KG1 (cell line): ENCODE measurements at regions not wholly inside any gene's neighbourhood (a gene's known extent, or its start where the extent isn't known, plus 50 kb on each side); places are given as distances from the start of the nearest gene placed in this dataset.

Source experiments
- DNase-seq: peaks from one replicate; lab custom pipeline; 2025; lab: John Stamatoyannopoulos, UW

DNA sequence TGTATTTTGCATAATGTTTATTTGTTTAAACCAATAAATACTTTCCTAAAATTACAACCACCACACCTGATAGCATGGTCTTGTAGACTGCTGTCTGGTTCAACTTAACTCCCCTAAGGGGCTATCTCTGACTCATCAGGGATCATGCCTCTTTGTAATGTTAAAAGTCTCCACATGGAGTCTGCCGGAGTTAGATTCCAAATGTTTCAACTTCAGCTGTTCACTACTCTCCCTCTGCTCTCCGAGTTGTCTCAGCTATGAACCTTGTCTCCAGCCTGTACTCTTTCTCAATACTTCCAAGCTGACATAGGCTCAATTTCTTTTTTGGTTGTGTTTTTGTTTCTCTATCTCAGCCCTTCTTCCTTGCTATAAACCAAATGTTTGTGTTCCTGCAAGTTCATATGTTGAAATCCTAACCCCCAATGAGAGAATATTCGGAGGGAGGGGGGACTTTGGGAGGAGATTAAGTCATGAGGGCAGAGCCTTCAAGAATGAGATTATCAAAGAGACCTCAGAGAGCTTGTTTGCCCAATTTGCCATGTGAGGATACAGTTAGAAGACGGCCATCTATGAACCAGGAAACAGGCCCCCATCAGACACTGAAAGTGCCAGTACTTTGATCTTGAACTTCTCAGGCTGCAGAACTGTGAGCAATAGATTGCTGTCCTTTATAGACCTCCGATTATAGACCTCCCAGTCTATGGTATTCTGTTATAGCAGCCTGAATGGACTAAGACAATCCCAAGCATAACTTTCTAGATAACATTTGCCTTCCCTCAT, 858.2 kb downstream of the VRK1 start:
- no peak for DNase-seq

DNA sequence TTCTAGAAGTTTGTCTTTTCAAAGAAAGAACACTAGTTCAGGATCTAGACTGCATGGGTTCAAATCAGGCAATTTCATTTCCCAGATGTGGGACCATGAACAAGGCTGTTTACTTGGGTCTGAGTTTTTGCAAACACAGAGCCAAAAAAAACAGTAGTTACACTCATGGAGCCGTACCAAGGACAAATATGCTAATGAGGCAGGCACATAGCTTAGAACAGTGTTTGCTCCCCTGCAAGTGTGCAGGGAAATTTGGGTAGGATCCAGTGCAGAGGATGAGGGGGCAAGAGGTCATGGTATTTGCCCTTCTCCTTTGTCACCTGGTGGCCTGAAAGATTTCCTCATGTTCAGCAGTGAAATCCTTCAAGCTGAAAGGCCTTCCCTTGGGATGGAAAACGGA, 860.4 kb downstream of the VRK1 start:
- no peak for DNase-seq

- DNase-seq, result no peak
These were observed 890.9 kb downstream of the VRK1 start for GRCh38 chr14:97687944-97688630.

DNA sequence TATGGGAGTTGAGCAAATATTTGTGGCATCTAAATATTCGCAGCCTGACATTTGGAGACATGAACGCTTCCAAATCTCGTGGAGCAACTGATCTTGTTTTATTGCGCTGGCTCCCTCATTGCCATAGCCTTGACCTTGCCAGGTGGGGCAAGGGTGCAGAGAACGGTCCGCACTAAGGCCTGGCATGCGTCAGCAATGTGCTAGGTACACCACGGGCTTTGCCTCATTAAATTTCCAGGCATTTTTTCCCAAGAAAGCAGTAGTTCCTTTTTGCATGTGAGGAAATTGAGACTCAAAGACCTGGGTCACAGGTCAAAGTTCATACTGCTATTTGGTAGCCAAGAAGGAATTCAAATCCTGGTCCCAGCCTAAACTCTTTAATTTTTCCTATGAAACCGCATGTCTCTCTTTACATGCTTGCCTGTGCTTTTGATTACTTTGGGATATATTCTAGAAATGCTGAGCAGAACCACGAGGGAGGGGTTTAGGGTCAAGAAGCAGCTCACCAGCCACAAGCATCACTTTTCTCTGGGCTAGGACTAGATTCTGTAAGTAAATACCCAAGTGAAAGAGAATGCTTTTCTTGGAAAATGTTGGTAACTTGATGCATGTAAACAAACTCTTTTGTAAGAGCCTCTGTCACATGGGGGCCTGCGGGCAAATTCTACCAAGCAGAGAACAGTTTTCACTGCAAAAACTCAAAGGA, 891.6 kb downstream of the VRK1 start:
- no peak for DNase-seq

DNA sequence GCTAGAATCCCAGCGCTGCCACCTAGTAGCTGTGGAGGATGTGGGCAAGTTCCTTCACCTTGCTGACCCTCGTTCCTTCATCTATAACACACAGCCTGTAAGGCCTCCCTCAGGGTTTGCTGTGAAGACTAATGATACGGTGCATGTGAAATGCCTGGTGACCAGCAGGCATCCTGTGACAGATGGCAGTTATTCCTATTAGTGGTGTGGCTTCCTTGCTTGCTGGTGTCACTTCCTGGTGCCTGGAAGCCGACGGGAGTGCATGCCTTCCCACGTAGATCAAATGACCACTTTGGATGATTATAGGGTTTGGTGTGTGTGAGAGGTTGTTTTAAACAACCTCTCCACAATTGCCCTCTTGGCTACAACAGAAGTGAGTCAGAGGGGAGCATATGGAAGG, 894.9 kb downstream of the VRK1 start:
- DNase-seq, result no peak

DNA sequence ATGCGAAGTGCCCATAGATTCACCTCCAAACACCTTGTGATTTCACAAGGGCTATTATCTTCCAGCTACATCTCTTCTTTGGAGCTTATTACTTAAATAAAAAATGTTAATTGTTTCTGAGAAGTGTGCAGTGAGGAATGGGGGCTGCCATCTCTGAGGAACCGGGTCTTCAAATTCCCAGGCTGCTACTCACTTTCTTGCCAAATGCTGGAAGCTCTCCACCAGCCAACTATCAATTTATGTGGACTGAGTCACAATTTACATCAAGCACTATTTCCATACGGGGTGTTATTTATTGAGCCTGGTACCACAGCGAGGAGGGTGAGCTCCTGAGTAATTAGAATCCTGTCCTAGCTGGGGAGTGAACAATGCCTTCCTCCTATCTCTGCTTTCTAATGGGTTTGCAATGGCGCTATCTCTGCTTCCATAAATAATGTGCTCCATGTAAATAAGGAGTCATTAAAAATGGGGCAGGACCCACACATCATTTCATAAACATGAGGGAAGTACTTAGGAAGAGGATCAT, 898.3 kb downstream of the VRK1 start:
- no peak for DNase-seq

- DNase-seq, result no peak
These were observed 900.6 kb downstream of the VRK1 start for GRCh38 chr14:97697772-97698171.

DNA sequence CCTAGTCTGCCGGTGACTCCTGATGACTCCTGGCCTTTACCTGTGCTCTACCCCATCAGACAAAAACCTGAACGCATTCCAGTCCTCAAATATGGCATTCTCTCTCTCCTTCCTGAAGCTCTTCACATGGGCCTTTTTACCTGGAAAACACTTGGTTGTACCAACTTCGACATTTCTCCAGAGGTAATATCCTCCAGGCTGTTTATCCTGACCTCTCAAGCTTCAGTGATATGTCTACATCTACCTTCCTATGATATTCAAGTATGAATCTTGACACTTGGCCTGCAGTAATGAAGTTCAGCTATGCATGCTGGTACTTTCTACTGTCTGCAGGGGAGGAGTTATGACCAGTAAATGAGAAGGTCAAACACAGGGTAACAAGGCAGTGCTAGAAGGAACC, 901.8 kb downstream of the VRK1 start:
- DNase-seq, result no peak

- DNase-seq, result no peak
These were observed 906.0 kb downstream of the VRK1 start for GRCh38 chr14:97703006-97703760.

DNA sequence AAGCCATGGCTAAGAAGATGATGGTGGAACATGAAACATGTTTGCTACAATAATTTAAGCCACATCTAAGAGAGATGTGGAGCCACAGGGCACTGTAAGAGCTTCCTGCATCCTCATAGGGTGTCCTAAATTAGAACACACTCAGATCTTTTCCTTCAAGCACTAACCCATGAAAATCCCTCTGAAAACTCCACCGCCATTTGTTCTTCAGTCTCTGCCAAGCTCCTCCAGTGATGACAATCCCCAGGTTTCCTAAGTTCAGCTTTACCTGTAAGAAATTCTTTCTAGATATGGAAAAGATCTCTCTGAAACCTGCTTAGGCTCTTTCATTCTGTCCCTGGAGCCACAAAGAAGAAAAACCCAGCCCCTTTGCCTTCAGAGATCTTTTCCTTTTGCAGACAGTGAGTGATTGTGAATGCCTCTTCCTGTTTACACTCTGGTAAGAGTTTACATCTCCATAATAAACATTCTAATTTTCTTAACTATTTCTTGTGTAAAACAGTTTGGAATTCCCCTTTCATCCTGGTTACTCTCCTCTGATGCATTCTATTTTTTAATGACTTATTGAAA, 907.2 kb downstream of the VRK1 start:
- DNase-seq, result no peak

- DNase-seq, result no peak
These were observed 907.9 kb downstream of the VRK1 start for GRCh38 chr14:97705107-97705506.

DNA sequence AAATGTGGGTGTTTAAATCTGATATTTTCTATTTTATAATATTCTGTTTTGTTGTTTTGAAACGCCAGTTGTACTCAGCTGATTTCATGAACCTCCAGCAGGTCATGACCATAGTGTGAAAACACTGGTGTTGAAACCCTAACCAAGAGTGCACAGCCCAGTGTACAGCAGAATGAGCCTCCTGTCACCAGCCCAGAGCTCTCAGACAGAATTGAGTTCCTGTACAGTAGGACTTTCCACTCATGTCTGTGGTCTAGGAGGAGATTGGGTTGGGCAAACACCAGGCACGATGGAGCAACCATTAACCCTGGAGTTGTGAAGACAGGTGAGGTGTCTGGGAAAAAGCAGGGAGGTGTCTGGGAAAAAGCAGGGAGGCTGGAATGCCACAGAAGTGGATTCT, 908.8 kb downstream of the VRK1 start:
- DNase-seq, result no peak

GRCh38 chr14:97706819-97707218, 909.6 kb downstream of the VRK1 start:
- no peak for DNase-seq

- no peak for DNase-seq
These were observed 910.4 kb downstream of the VRK1 start for GRCh38 chr14:97707603-97708002.

GRCh38 chr14:97709552-97709951, 912.4 kb downstream of the VRK1 start:
- DNase-seq, result no peak

DNA sequence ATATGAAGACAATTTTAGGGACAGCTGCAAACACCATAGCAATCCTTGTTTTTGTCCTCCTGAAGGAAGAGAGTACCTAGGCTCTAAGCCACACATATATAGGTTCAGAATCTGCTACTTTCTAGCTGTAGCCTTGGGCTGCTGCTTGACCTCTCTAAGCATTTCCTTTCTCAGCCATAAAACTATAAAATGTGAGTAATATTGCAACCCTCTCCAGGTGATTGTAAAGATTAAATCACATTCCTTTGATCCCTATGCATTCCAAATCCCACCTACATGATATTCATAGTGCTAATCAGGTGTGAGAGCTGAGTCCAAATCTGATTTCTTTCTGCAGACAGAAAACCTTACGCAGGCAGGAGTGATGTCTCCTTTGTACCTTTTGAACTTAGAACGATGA, 913.5 kb downstream of the VRK1 start:
- no peak for DNase-seq

GRCh38 chr14:97712471-97712870, 915.3 kb downstream of the VRK1 start:
- no peak for DNase-seq

GRCh38 chr14:97713023-97713422, 915.8 kb downstream of the VRK1 start:
- no peak for DNase-seq

DNA sequence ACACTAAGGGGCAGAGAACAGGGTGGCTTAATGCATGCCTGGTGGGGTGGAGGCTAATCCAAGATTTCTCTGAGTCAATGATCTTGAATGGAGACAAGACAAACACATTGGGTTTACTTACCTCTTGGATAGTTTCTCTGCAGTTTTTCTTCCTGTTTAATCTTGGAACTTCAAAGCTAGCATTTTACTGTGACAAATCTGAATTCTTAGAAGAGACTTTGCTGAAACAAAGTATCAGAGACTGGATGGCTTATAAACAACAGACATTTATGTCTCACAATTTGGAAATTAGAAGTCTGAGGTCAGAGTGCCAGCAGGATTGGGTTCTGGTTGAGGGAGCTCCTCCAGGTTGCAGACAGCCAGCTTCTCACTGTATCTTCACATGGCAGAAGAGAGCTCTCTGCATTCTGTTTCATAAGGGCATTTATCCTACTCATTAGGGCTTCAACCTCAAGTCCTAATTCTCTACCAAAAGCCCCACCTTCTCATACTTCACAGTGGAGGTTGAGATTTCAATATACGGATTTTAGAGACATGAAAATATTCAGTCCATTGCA, 921.8 kb downstream of the VRK1 start:
- no peak for DNase-seq

DNA sequence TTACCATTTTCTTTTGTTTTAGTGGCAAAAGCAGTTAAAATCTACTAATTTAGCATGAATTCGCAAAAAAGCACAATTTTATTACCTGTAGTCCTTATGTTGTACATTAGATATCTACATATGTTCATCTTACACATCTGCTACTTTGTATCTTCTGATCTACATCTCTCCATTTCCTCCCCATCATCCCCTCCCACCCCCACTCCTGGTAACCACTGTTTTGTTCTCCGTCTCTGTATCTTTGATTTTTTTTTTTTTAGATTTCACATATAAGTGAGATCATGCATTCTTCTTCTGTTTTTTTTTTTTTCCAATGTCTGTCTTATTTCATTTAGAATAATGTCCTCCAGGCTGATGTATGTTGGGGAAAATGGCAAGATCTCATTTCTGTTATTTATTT, 922.7 kb downstream of the VRK1 start:
- no peak for DNase-seq

DNA sequence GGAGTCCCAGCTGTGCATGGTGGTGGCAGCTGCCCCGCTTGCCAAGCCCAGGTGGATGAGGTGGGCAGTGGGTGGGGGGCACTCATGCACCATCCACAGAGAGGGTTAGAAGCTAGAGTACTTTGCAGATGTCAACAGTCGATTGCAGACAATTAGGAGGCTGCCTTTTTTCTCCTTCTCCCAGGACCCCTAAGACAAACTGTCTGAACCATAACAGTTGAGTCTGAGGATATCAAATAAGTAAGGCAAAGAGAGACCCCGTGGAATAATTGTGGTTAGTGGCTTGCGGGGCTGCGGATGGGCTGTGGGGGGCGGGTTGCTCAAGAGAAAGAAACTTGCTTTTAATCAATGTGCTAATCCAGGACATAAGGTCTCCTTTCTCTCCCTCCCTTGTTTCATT, 926.2 kb downstream of the VRK1 start:
- DNase-seq, result no peak

- DNase-seq, result no peak
These were observed 926.6 kb downstream of the VRK1 start for GRCh38 chr14:97723819-97724218.
